RWPE1 (cell line): ENCODE measurements at regions not wholly inside any gene's neighbourhood (a gene's known extent, or its start where the extent isn't known, plus 50 kb on each side); places are given as distances from the start of the nearest gene placed in this dataset.
A peak's percentile ranks its signal among the peaks of the same experiment; 100 is the strongest.

Source experiments
- CTCF ChIA-PET: fragments of 350-600 bp; sonication (Branson Sonifier 250); formaldehyde crosslinking; extraction: SDS; loops from one replicate; lab custom pipeline; 2021; lab: Yijun Ruan, JAX
- POLR2A ChIA-PET: fragments of 400-600 bp; formaldehyde crosslinking; extraction: SDS; loops from one replicate; lab custom pipeline; 2020; ENCODE audit warnings: antibody characterized with exemption; ENCODE audit not compliant: low non-redundant PET; lab: Yijun Ruan, JAX
- DNase-seq: peaks from one replicate; pipeline ENCODE4 v3.0.0; 2012; ENCODE audit warnings: low spot score
- H3K27ac ChIP-seq: fragments of 450-650 bp; 2 replicates; pipeline ENCODE4 v1.5.1; 2017
- TF ChIP-seq, protein P1 (sequence below): fragments of 450-650 bp; conservative IDR thresholded peaks from 2 replicates; pipeline ENCODE4 v1.5.1; 2017; ENCODE audit warnings: low read depth, mild to moderate bottlenecking

DNA sequence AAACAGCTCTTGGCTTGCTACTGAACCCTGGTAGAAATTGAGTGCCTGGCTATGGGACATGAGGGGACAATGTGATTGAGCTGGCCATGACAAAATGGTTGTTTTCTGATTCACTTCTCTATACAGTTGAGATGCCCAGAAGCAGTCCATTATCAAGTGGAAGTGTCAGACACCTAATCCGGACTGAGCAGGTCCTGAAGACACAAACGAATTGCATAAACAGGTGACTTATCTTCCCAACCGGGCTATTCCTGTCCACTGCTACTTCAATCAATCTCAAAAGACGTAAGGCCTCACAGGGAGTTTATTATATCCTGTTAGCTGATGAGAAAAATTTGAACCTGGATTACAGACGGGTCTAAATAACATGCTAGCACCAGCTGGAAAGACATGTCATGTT, 105.5 kb upstream of the WAC start:
- no peak for DNase-seq
- ChIA-PET POLR2A (no interaction called here), CTCF (interaction anchor here (0.6 to 0.7 kb wide), 2 partner anchors 16 to 144 kb away, joined by 3 read pairs; no protein-coding TSS in a partner anchor)
- TF ChIP-seq, protein P1, sequence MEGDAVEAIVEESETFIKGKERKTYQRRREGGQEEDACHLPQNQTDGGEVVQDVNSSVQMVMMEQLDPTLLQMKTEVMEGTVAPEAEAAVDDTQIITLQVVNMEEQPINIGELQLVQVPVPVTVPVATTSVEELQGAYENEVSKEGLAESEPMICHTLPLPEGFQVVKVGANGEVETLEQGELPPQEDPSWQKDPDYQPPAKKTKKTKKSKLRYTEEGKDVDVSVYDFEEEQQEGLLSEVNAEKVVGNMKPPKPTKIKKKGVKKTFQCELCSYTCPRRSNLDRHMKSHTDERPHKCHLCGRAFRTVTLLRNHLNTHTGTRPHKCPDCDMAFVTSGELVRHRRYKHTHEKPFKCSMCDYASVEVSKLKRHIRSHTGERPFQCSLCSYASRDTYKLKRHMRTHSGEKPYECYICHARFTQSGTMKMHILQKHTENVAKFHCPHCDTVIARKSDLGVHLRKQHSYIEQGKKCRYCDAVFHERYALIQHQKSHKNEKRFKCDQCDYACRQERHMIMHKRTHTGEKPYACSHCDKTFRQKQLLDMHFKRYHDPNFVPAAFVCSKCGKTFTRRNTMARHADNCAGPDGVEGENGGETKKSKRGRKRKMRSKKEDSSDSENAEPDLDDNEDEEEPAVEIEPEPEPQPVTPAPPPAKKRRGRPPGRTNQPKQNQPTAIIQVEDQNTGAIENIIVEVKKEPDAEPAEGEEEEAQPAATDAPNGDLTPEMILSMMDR = no peak
- no peak overlapping the region for H3K27ac ChIP-seq

DNA sequence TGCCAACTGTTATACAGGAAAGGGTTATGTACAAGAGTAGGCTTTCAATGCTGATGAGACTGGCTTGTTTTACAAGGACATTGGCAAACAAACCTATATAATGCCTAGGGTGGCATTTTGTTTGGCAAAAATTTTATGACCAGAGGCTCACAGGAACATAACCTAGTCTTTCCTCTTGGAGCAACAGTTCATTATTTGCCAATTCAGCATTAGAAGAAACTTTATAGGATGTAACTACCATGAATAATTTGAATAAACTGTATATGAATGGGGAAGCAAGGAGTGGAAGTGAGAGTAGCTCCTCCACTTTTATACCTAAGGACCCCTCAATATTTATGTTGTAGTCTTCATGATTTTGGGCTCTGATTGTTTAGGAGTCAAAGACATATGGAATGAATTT, 103.9 kb upstream of the WAC start:
- DNase-seq = no peak
- CTCF ChIA-PET = interaction anchor here (0.6 kb wide), 1 partner anchor 863 kb away, joined by 3 read pairs; no protein-coding TSS in a partner anchor
- POLR2A ChIA-PET = no interaction called here

DNA sequence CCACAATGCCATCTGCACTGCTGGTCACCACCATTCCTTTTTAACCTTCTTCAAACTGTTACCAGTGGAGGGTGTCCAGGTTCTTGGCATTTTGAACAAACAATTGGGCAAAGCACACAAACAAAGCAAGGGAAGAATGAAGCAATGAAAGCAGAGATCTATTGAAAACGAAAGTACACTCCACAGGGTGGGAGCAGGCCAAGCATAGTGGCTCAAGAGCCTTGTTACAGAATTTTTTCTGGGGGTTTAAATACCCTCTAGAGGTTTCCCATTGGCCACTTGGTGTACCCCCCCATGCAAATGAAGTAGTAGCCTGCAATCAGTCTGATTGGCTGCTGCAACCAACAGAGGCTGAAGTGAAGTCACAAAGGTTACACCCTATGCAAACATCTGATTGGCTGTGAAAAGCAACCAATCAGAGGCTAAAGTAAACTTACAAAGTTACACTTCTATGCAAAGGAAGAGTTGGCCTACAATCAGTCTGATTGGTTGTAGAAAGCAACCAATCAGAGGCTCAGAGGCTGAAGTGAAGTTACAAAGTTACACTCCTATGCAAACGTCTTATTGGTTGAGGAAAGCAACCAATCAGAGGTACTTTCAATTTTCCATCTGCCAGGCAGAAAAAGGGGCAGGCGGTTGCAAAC, 103.2 kb upstream of the WAC start:
- ChIA-PET POLR2A (no interaction called here), CTCF (no interaction called here)
- no peak overlapping the region for H3K27ac ChIP-seq
- no peak for DNase-seq
- TF ChIP-seq, protein P1 = no peak

More for the DNA sequence above, 103.9 kb upstream of the WAC start:
- TF ChIP-seq, protein P1 = no peak
- H3K27ac ChIP-seq = no peak overlapping the region

DNA sequence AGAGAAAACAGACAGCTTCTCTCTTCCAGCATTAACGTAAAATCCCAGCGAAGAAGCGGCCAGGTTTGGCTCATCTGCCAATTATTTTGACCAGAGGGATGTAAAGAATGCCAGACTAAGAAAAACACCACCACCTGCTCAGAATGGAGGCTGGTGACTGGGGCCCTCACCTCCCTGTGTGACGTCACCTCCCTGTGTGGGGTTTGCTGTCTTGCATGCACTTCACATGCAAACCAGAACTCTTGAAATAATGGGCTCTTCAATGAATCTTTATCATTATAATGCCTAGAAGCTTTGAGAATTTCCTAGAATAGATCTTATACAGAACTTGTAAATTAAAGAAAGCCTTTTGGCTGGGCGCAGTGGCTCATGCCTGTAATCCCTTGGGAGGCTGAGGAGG, 101.8 kb upstream of the WAC start:
- TF ChIP-seq, protein P1 = no peak
- ChIA-PET POLR2A (no interaction called here), CTCF (interaction anchor here (0.6 kb wide), 3 partner anchors 21 to 263 kb away, joined by 3 to 5 read pairs (median 4); no protein-coding TSS in a partner anchor)
- H3K27ac ChIP-seq = no peak overlapping the region
- no peak for DNase-seq

DNA sequence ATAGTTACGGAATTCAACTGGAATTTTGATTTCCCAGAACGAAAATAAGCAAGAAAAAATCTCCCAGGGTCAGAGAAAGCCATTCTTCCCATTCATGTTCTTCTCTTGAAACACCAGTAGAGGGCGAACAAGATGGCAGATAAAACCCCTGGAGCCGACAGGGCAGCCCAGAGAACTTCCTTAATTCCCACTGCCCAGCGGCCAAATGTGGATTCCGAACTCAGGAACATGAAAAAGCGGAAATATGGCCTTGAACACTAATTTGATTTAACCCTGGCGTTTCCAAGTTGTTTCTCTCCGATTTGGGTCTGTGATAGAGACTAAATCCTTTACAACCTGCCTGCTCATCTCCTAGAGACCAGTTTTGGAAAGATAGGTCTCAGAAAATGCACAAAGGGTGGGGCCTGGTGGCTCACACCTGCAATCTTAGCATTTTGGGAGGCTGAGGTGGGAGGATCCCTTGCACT, 100.7 kb upstream of the WAC start:
- ChIA-PET CTCF (interaction anchor here (0.6 to 1.2 kb wide), 3 partner anchors 9 to 145 kb away, joined by 3 to 5 read pairs (median 4); no protein-coding TSS in a partner anchor), POLR2A (no interaction called here)
- H3K27ac ChIP-seq = no peak overlapping the region
- TF ChIP-seq, protein P1 = peak; percentile 82
- DNase-seq = peak; percentile 74

DNA sequence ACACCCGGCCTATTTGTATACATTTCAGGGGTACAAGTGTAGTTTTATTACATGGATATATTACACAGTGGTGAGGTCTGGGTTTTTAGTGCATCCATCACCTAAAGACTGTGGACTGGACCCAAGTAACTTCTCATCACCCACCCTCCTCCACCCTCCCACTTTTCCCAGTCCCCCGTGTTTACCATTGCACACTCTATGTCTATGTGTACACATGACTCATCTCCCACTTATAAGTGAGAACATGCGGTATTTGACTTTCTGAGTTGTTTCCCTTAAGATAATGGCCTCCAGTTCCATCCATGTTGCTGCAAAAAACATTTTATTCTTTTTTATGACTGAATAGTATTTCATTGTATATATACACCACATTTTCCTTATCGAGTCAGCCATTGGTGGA, 98.9 kb upstream of the WAC start:
- ChIA-PET POLR2A (no interaction called here), CTCF (no interaction called here)
- no peak overlapping the region for H3K27ac ChIP-seq
- TF ChIP-seq, protein P1 = no peak
- DNase-seq = no peak
